HG03575 (cell line): ENCODE measurements at regions not wholly inside any gene's neighbourhood (a gene's known extent, or its start where the extent isn't known, plus 50 kb on each side); places are given as distances from the start of the nearest gene placed in this dataset.
"Not testable (repeated sequence)": the region's sequence is repeated elsewhere in the genome, so short reads cannot be mapped to it uniquely, and the experiment has no call there.

Experiments
- ATAC-seq: cut with Tn5 transposase; IDR thresholded peaks from one replicate; pipeline ENCODE4 v1.9.1; 2021; ENCODE audit not compliant: unreplicated experiment, insufficient number of reproducible peaks, low FRiP score; ENCODE audit errors: extremely low read depth

- ATAC-seq: no peak
Observed at GRCh38 chr13:79648191-79648590, 167.2 kb downstream of the NDFIP2 start.

- no peak for ATAC-seq
Observed at GRCh38 chr13:79647533-79647932, 166.6 kb downstream of the NDFIP2 start.

GRCh38 chr13:79646880-79647279 lies 165.9 kb downstream of the NDFIP2 start:
- ATAC-seq: no peak

- no peak for ATAC-seq
Observed at GRCh38 chr13:79645569-79645968, 164.6 kb downstream of the NDFIP2 start.

- ATAC-seq: no peak
Observed at GRCh38 chr13:79642596-79642995, 161.6 kb downstream of the NDFIP2 start.

- ATAC-seq: no peak
Observed at GRCh38 chr13:79637133-79637763, 156.3 kb downstream of the NDFIP2 start.

GRCh38 chr13:79631051-79631659 lies 150.2 kb downstream of the NDFIP2 start:
- ATAC-seq: no peak

- no peak for ATAC-seq
Observed at GRCh38 chr13:79628463-79628862, 147.5 kb downstream of the NDFIP2 start.

GRCh38 chr13:79626924-79627323 lies 146.0 kb downstream of the NDFIP2 start:
- no peak for ATAC-seq

GRCh38 chr13:79625517-79625916 lies 144.6 kb downstream of the NDFIP2 start:
- no peak for ATAC-seq

GRCh38 chr13:79621902-79622301 lies 140.9 kb downstream of the NDFIP2 start:
- ATAC-seq: no peak

GRCh38 chr13:79621449-79621848 lies 140.5 kb downstream of the NDFIP2 start:
- ATAC-seq: no peak

GRCh38 chr13:79614250-79614918 lies 133.4 kb downstream of the NDFIP2 start:
- no peak for ATAC-seq

- ATAC-seq: no peak
Observed at GRCh38 chr13:79612604-79613003, 131.6 kb downstream of the NDFIP2 start.

GRCh38 chr13:79607895-79608294 lies 126.9 kb downstream of the NDFIP2 start:
- not testable (repeated sequence) for ATAC-seq
